IMR-90 (cell line): ENCODE measurements at regions not wholly inside any gene's neighbourhood (a gene's known extent, or its start where the extent isn't known, plus 50 kb on each side); places are given as distances from the start of the nearest gene placed in this dataset.

ENCODE experiments used
- CTCF ChIP-seq: conservative IDR thresholded peaks from 2 replicates; pipeline ENCODE4 v1.5.1; 2012; ENCODE audit warnings: mild to moderate bottlenecking, low read depth, low read length, improper control_type of control experiment
- POLR2A ChIP-seq: IDR thresholded peaks from 2 replicates; pipeline ENCODE4 v1.6.1; 2012; ENCODE audit warnings: mild to moderate bottlenecking, low read depth, low read length

- TF ChIP-seq CTCF (no peak), POLR2A (no peak)
Measured at GRCh38 chr17:77674358-77674757, 284.1 kb upstream of the TNRC6C start.
